PC-3 (cell line): ENCODE measurements at regions not wholly inside any gene's neighbourhood (a gene's known extent, or its start where the extent isn't known, plus 50 kb on each side); places are given as distances from the start of the nearest gene placed in this dataset.
A peak's percentile ranks its signal among the peaks of the same experiment; 100 is the strongest.

Experiments used
- ATAC-seq: fragments of 200-7000 bp; cut with Tn5 transposase; 2 replicates; pipeline ENCODE4 v1.9.1; 2020; ENCODE audit warnings: mild to moderate bottlenecking, moderate library complexity
- BruUV-seq: library from RNA; stranded (reverse); fragments of 400-500 nt; replicated peaks from 2 replicates; lab custom pipeline; 2021; lab: Mats Ljungman, UMichigan
- CTCF ChIA-PET: fragments of 300-600 bp; sonication (Branson Sonifier 250); formaldehyde crosslinking; loops from one replicate; lab custom pipeline; 2022; ENCODE audit warnings: antibody characterized with exemption; lab: Charles Lee
- POLR2A ChIA-PET: fragments of 300-600 bp; sonication (Branson Sonifier 250); formaldehyde crosslinking; loops from one replicate; lab custom pipeline; 2022; ENCODE audit warnings: antibody characterized with exemption; ENCODE audit not compliant: unreplicated experiment; lab: Charles Lee
- DNase-seq: peaks from one replicate; pipeline ENCODE4 v3.0.0-alpha.2; 2015
- H2AFZ ChIP-seq: fragments of 300-600 bp; sonication (generic); 2 replicates; pipeline ENCODE4 v1.6.0; 2016; ENCODE audit warnings: antibody characterized with exemption, low read length
- H3F3A ChIP-seq: fragments of 300-600 bp; sonication (generic); one replicate; pipeline ENCODE4 v1.6.0; 2017; ENCODE audit warnings: antibody characterized with exemption, low read length, control low read depth, mild to moderate bottlenecking; ENCODE audit not compliant: unreplicated experiment
- H3K27ac ChIP-seq: fragments of 300-600 bp; sonication (generic); 2 replicates; pipeline ENCODE4 v1.5.1; 2016; ENCODE audit warnings: mild to moderate bottlenecking, low read length
- H3K27me3 ChIP-seq: fragments of 300-600 bp; sonication (generic); 2 replicates; pipeline ENCODE4 v1.6.1; 2016; ENCODE audit warnings: low read length, mixed read lengths
- H3K36me3 ChIP-seq: fragments of 300-600 bp; sonication (generic); 2 replicates; pipeline ENCODE4 v1.6.1; 2016; ENCODE audit warnings: low read depth, mixed run types, low read length, mixed read lengths
- H3K4me1 ChIP-seq: fragments of 300-600 bp; sonication (generic); 2 replicates; pipeline ENCODE4 v1.5.1; 2016; ENCODE audit warnings: low read length; ENCODE audit not compliant: insufficient read depth
- H3K4me2 ChIP-seq: fragments of 300-600 bp; sonication (generic); 2 replicates; pipeline ENCODE4 v1.6.0; 2016; ENCODE audit warnings: low read length
- H3K4me3 ChIP-seq: fragments of 300-600 bp; sonication (generic); 2 replicates; pipeline ENCODE4 v1.5.1; 2016; ENCODE audit warnings: mild to moderate bottlenecking, low read length, mixed read lengths
- H3K79me2 ChIP-seq: fragments of 300-600 bp; sonication (generic); 2 replicates; pipeline ENCODE4 v1.6.1; 2017; ENCODE audit warnings: low read length, mixed read lengths
- H3K9ac ChIP-seq: fragments of 300-600 bp; sonication (generic); 2 replicates; pipeline ENCODE4 v1.6.0; 2016; ENCODE audit warnings: mild to moderate bottlenecking, low read length
- H3K9me2 ChIP-seq: fragments of 300-600 bp; sonication (generic); replicated peaks from 2 replicates; pipeline ENCODE4 v1.6.1; 2016; ENCODE audit warnings: mixed run types, low read length, mixed read lengths
- H3K9me3 ChIP-seq: fragments of 300-600 bp; sonication (generic); 2 replicates; pipeline ENCODE4 v1.6.1; 2016; ENCODE audit warnings: low read length, mixed read lengths
- H4K20me1 ChIP-seq: fragments of 300-600 bp; sonication (generic); 2 replicates; pipeline ENCODE4 v1.6.1; 2016; ENCODE audit warnings: low read length, mixed read lengths
- EZH2 ChIP-seq: fragments of 300-600 bp; sonication (generic); IDR thresholded peaks from one replicate; pipeline ENCODE4 v1.6.1; 2017; ENCODE audit warnings: antibody characterized with exemption, mild to moderate bottlenecking, low read length; ENCODE audit not compliant: unreplicated experiment
- EZH2phosphoT487 ChIP-seq: fragments of 300-600 bp; sonication (generic); IDR thresholded peaks from 2 replicates; pipeline ENCODE4 v1.6.1; 2018; ENCODE audit warnings: mild to moderate bottlenecking, antibody characterized with exemption, low read length, borderline replicate concordance
- intact Hi-C: fragments of 100-400 bp; cut with micrococcal nuclease; formaldehyde crosslinking; loops from 2 replicates; pipeline ENCODE4 v1.9.0; 2023
- TF ChIP-seq, protein P1 (sequence below): fragments of 300-600 bp; sonication (generic); conservative IDR thresholded peaks from 2 replicates; pipeline ENCODE4 v1.5.1; 2017; ENCODE audit warnings: antibody characterized with exemption, low read depth, mild to moderate bottlenecking, low read length

DNA sequence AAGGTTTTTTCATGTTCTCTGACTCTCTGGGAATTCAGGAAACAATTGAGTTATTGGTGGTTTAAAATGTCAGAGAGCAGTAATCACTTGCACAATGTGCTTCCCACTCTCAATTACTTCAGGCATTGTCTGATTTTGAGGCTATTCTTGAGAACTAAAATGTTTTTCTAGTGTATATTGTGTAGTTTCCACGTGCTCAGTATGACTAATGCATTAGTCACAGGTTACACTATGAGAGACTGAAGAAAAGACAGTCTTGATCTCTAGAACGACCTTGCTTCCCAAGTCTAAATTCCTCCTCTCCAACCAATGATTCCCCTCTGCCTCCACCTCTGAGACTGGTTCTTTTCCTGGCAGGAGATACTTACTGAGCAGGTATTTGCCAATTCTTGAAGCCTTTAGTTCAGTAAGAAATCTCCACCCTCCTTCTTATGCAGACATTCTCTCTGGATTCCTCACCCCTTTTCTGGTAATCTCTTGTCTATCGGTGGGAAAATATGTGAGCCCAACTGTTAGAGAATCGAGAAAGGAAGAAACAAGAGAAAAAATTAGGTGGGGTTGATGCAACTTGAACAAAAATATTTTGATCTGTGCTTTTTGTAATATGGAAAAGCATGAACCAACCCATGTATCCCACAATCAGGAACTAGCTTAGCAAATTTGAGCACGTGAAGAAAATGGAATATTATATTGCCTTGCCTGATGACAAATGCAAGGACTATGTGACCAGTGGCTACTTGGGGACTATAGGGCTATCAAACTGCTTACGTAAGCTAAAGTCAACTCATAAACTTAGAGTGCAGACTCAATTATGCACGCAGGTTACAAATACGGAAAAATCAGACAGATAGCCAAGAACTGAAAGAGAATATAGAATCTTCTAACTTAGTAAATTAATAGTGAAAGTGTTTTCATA, 61.1 kb upstream of the SLC22A16 start:
- no peak for TF ChIP-seq EZH2phosphoT487
- TF ChIP-seq EZH2 = no peak
- TF ChIP-seq, protein P1, sequence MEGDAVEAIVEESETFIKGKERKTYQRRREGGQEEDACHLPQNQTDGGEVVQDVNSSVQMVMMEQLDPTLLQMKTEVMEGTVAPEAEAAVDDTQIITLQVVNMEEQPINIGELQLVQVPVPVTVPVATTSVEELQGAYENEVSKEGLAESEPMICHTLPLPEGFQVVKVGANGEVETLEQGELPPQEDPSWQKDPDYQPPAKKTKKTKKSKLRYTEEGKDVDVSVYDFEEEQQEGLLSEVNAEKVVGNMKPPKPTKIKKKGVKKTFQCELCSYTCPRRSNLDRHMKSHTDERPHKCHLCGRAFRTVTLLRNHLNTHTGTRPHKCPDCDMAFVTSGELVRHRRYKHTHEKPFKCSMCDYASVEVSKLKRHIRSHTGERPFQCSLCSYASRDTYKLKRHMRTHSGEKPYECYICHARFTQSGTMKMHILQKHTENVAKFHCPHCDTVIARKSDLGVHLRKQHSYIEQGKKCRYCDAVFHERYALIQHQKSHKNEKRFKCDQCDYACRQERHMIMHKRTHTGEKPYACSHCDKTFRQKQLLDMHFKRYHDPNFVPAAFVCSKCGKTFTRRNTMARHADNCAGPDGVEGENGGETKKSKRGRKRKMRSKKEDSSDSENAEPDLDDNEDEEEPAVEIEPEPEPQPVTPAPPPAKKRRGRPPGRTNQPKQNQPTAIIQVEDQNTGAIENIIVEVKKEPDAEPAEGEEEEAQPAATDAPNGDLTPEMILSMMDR = no peak
- Histone ChIP-seq H3K9me2 (no peaks in the 10 kb centered on the region), H2AFZ (no peak overlapping the region), H3K27ac (peak overlapping the region; percentile 99), H3K4me3 (no peak overlapping the region), H3K36me3 (no peaks in the 10 kb centered on the region), H3K4me1 (peaks cover 44% of the 10 kb centered on the region), H3K4me2 (peak overlapping the region; percentile 60), H3F3A (peaks cover 10% of the 10 kb centered on the region), H3K9ac (peak overlapping the region; percentile 85), H3K9me3 (no peaks in the 10 kb centered on the region; the same call in 1 of the 2 replicates), H3K79me2 (no peaks in the 10 kb centered on the region), H4K20me1 (no peaks in the 10 kb centered on the region), H3K27me3 (no peaks in the 10 kb centered on the region)
- ATAC-seq (peak; percentile 81), DNase-seq (peak; percentile 93)
- BruUV-seq = TSS peak; percentile 65
- intact Hi-C loops = no loop called here
- ChIA-PET POLR2A (interaction anchor here (0.9 kb wide), 1 partner anchor 9 kb away, joined by 3 read pairs; no protein-coding TSS in a partner anchor), CTCF (no interaction called here)

DNA sequence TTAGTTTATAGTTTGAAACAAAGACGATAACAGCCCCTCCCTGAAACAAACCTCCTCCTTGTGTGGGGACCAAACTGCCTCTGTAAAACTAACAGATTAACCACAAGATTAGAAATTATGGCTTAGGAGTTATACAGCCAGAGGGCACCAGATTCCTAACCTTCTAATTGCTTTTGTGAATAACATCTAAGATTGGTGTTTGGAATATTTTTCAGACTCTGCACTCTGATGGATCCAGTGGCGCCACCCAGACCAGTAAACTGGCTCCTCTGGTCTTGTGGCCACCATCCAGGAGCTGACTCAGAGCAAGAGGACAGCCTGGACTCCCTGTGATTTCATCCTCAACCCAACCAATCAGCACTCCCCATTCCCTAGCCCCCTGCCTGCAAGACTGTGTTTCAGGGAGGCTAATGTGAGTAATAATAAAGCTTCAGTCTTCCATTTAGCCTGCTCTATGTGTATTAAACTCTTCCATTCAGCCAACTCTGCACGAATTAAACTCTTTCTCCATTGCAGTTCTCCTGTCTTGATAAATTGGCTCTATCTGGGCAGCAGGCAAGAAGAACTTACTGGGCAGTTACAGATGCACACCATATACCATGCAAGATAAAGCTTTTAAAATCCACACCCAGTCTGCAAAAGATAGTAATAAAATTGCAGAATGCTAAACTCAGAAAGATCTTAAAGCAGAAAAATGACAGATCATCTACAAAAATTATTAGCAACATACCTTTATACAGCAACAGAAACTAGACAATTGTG, 58.5 kb upstream of the SLC22A16 start:
- DNase-seq (peak; percentile 73), ATAC-seq (peak; percentile 19; the same call in 1 of the 2 replicates)
- H3K4me1 ChIP-seq = peaks cover 43% of the 10 kb centered on the region
- BruUV-seq = no TSS peak
- CTCF ChIA-PET = no interaction called here
- no peaks in the 10 kb centered on the region for H3K9me2 ChIP-seq
- H4K20me1 ChIP-seq = no peaks in the 10 kb centered on the region
- H3K9ac ChIP-seq = peak overlapping the region; percentile 37
- H3K36me3 ChIP-seq = no peaks in the 10 kb centered on the region
- H3K4me3 ChIP-seq = no peak overlapping the region
- H2AFZ ChIP-seq = no peak overlapping the region
- H3K9me3 ChIP-seq = peaks cover 5% of the 10 kb centered on the region; the same call in 1 of the 2 replicates
- H3K27ac ChIP-seq = peak overlapping the region; percentile 77
- TF ChIP-seq EZH2phosphoT487 (no peak), EZH2 (no peak)
- TF ChIP-seq, protein P1 = peak; percentile 21; the same call in 1 of the 2 replicates
- intact Hi-C loops = no loop called here
- H3K4me2 ChIP-seq = peak overlapping the region; percentile 21; the same call in 1 of the 2 replicates
- no peaks in the 10 kb centered on the region for H3K79me2 ChIP-seq
- POLR2A ChIA-PET = no interaction called here
- no peaks in the 10 kb centered on the region for H3K27me3 ChIP-seq
- H3F3A ChIP-seq = peaks cover 10% of the 10 kb centered on the region
